ENCODE measurements at regions not wholly inside any gene's neighbourhood (a gene's known extent, or its start where the extent isn't known, plus 50 kb on each side); places are given as distances from the start of the nearest gene placed in this dataset.

DNA sequence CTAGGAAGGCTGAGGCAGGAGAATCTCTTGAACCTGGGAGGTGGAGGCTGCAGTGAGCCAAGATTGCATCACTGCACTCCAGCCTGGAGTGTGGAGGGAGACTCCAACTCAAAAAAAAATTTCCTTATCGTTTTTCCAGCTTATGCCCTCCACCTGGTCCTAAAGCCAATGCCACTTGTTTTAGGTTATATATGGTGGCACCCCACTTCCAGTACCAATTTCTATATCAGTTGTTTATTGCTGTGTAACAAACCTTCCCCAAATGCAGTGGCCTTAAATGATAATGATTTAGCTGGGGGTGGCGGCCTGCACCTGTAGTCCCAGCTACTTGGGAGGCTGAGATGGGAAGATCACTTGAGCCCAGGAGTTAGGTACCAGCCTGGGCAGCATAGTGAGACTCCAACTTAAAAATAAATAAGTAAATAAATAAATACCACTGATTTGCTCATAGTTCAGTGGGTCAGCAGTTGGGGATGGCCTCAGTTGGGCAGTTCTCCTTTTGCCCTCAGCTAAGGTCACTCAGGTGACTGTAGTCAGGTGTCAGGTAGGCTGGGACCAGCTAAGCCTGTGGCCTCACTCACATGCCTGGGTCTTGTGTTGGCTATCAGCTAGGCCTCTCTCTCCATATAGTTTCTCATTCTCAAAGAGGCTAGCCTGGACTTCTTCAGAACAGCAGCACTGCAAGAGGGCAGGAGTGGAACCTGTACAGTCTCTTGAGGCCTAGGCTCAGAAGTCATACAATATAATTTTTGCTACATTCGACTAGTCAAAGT, 113.7 kb upstream of the GATA6 start:
- H3K9me3 Mint-ChIP-seq = peaks cover 0 to 13% (median 0%) of the 10 kb centered on the region in 11 donors
- DNase-seq (no peak), ATAC-seq (no peak)
- Histone ChIP-seq H3K9me3 (ENCODE audit: control insufficient read depth in 2 of 3, low read length in 3 of 3) (no peaks in the 10 kb centered on the region), H3K36me3 (ENCODE audit: control insufficient read depth in 2 of 3, insufficient read depth in 3 of 3, low read length in 3 of 3) (no peaks in the 10 kb centered on the region), H3K4me1 (ENCODE audit: control insufficient read depth in 2 of 2, insufficient read depth in 2 of 2, low read length in 2 of 2) (no peaks in the 10 kb centered on the region), H3K27ac (ENCODE audit: low read depth, low read length) (no peak overlapping the region), H3K4me3 (ENCODE audit: low read length) (no peak overlapping the region), H3K27me3 (ENCODE audit: control insufficient read depth in 2 of 2, insufficient read depth in 2 of 2, low read length in 2 of 2) (no peaks in the 10 kb centered on the region)
- no peaks in the 10 kb centered on the region for H3K36me3 Mint-ChIP-seq
- ChIA-PET CTCF (no interaction called here), POLR2A (no interaction called here)
- no peak overlapping the region for H3K27ac Mint-ChIP-seq
- H3K4me3 Mint-ChIP-seq = no peak overlapping the region
- no peaks in the 10 kb centered on the region for H3K4me1 Mint-ChIP-seq
- intact Hi-C loops (cut with micrococcal nuclease) = no loop called here
- peaks cover 0 to 3% (median 0%) of the 10 kb centered on the region in 5 donors for H3K27me3 Mint-ChIP-seq

DNA sequence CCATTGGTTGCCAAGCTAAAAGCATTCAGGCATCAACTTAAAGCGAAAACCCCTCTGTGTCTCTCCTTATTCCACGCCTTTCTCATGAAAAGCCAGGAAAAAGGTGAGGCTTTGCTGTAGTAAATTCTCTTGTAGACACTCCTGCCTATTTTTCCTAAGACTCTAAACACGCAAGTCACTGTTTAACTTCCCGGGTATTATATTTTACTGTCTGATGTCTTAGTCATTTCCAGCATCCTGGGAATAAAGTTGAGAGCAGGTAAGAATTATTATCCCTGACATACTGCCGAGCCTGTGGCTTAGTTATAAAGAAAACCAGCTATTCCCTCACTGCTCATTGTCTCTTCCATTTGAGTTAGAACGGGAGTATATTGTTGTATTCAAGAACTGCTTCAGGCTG, 112.4 kb upstream of the GATA6 start:
- CTCF ChIA-PET = no interaction called here
- no peaks in the 10 kb centered on the region for H3K9me3 ChIP-seq (ENCODE audit: control insufficient read depth in 2 of 3, low read length in 3 of 3)
- H3K4me1 ChIP-seq (ENCODE audit: control insufficient read depth in 2 of 2, insufficient read depth in 2 of 2, low read length in 2 of 2) = no peaks in the 10 kb centered on the region
- no peak overlapping the region for H3K4me3 ChIP-seq (ENCODE audit: low read length)
- Mint-ChIP-seq H3K27ac (no peak overlapping the region), H3K9me3 (peaks cover 0 to 13% (median 0%) of the 10 kb centered on the region in 11 donors), H3K27me3 (peaks cover 0 to 3% (median 0%) of the 10 kb centered on the region in 5 donors), H3K4me1 (no peaks in the 10 kb centered on the region), H3K36me3 (no peaks in the 10 kb centered on the region), H3K4me3 (no peak overlapping the region)
- no peaks in the 10 kb centered on the region for H3K27me3 ChIP-seq (ENCODE audit: control insufficient read depth in 2 of 2, insufficient read depth in 2 of 2, low read length in 2 of 2)
- H3K27ac ChIP-seq (ENCODE audit: low read depth, low read length) = no peak overlapping the region
- no peaks in the 10 kb centered on the region for H3K36me3 ChIP-seq (ENCODE audit: control insufficient read depth in 2 of 3, insufficient read depth in 3 of 3, low read length in 3 of 3)
- ATAC-seq (no peak), DNase-seq (no peak)
- POLR2A ChIA-PET = no interaction called here
- intact Hi-C loops (cut with micrococcal nuclease) = no loop called here

DNA sequence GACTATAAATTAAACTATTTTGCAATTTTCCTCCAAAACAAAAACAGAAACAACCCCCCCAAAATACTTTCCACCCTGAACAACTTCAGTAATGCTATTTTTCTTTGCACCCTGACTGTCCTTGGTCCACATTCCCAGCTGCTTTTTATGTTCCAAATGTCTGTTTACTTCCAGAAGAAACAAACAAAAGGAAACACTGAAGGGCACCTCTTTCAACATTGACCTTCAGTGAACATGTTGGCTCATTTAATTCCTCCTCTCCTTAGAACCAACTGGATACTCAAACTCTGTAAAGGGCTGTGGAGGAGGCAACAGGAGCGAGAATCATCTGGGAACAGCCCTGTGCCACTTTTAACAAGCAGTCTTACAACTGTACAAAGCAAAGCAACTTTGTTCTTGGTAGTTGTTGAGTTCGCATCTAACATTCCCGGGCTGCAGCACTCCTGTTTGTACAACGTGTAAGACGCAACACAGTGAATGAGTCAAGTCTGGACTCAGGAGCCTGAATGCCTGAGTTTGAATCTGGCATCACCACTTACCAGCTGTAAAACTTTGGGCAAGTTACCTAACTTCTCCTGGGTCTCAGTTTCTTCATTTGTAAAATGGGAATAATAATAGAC, 111.4 kb upstream of the GATA6 start:
- Histone ChIP-seq H3K4me3 (ENCODE audit: low read length) (no peak overlapping the region), H3K27me3 (ENCODE audit: control insufficient read depth in 2 of 2, insufficient read depth in 2 of 2, low read length in 2 of 2) (no peaks in the 10 kb centered on the region), H3K4me1 (ENCODE audit: control insufficient read depth in 2 of 2, insufficient read depth in 2 of 2, low read length in 2 of 2) (no peaks in the 10 kb centered on the region), H3K9me3 (ENCODE audit: control insufficient read depth in 2 of 3, low read length in 3 of 3) (no peaks in the 10 kb centered on the region), H3K27ac (ENCODE audit: low read depth, low read length) (no peak overlapping the region), H3K36me3 (ENCODE audit: control insufficient read depth in 2 of 3, insufficient read depth in 3 of 3, low read length in 3 of 3) (no peaks in the 10 kb centered on the region)
- DNase-seq (no peak), ATAC-seq (no peak)
- ChIA-PET CTCF (no interaction called here), POLR2A (no interaction called here)
- H3K36me3 Mint-ChIP-seq = no peaks in the 10 kb centered on the region
- intact Hi-C loops (cut with micrococcal nuclease) = no loop called here
- peaks cover 0 to 9% (median 5%) of the 10 kb centered on the region in 5 donors for H3K27me3 Mint-ChIP-seq
- no peak overlapping the region for H3K27ac Mint-ChIP-seq
- no peak overlapping the region for H3K4me3 Mint-ChIP-seq
- H3K9me3 Mint-ChIP-seq = peaks cover 0 to 9% (median 0%) of the 10 kb centered on the region in 11 donors
- H3K4me1 Mint-ChIP-seq = no peaks in the 10 kb centered on the region

DNA sequence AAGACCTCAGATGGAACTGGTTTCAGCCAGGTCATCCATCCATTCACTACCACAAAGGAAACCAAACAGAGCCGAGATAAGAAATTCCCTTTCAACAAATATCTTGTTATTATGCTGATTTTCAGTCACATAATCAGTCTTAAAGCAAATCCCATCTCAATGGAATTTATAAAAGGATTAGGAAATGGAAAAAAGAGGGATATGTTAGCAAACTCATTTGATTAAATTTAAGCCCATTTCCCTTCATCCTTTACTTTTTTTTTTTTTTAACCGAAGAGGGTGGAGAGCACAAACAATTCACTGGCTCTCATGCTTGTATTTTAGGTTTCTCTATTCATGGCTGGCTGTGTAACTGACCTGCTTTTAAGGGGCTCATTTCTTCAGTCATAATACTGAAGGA, 109.0 kb upstream of the GATA6 start:
- Mint-ChIP-seq H3K4me1 (no peaks in the 10 kb centered on the region), H3K4me3 (no peak overlapping the region), H3K27me3 (peaks cover 0 to 13% (median 7%) of the 10 kb centered on the region in 5 donors), H3K9me3 (peaks cover 0 to 2% (median 0%) of the 10 kb centered on the region in 11 donors), H3K36me3 (no peaks in the 10 kb centered on the region), H3K27ac (no peak overlapping the region)
- Histone ChIP-seq H3K36me3 (ENCODE audit: control insufficient read depth in 2 of 3, insufficient read depth in 3 of 3, low read length in 3 of 3) (no peaks in the 10 kb centered on the region), H3K4me1 (ENCODE audit: control insufficient read depth in 2 of 2, insufficient read depth in 2 of 2, low read length in 2 of 2) (no peaks in the 10 kb centered on the region), H3K9me3 (ENCODE audit: control insufficient read depth in 2 of 3, low read length in 3 of 3) (no peaks in the 10 kb centered on the region), H3K4me3 (ENCODE audit: low read length) (no peak overlapping the region), H3K27ac (ENCODE audit: low read depth, low read length) (no peak overlapping the region), H3K27me3 (ENCODE audit: control insufficient read depth in 2 of 2, insufficient read depth in 2 of 2, low read length in 2 of 2) (no peaks in the 10 kb centered on the region)
- no peak for DNase-seq
- ATAC-seq = no peak
- intact Hi-C loops (cut with micrococcal nuclease) = no loop called here
- ChIA-PET POLR2A (no interaction called here), CTCF (no interaction called here)

DNA sequence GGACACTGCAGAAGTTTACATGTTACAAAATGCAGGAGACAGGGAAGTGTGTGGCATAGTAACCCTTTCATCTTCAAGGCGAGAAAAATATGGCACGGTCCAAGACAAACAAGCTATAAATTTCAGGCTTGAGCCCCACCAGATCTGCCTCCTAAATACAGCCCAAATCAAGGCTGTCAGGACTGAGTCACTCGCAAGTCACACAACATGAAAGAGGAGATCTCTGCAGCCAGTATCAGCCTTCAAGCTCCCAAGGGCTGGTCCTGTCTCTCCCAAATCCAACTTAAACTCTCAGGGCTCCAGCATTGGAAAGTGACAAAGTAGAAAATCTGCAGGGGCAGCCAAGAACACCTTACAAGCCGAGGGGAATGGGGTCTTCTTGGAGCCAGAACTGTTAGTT, 106.3 kb upstream of the GATA6 start:
- H3K4me3 ChIP-seq (ENCODE audit: low read length) = no peak overlapping the region
- CTCF ChIA-PET = no interaction called here
- no peaks in the 10 kb centered on the region for H3K27me3 ChIP-seq (ENCODE audit: control insufficient read depth in 2 of 2, insufficient read depth in 2 of 2, low read length in 2 of 2)
- no peaks in the 10 kb centered on the region for H3K36me3 Mint-ChIP-seq
- intact Hi-C loops (cut with micrococcal nuclease) = no loop called here
- no peaks in the 10 kb centered on the region for H3K9me3 ChIP-seq (ENCODE audit: control insufficient read depth in 2 of 3, low read length in 3 of 3)
- H3K27ac ChIP-seq (ENCODE audit: low read depth, low read length) = no peak overlapping the region
- peaks cover 0 to 2% (median 0%) of the 10 kb centered on the region in 7 donors for H3K4me1 Mint-ChIP-seq
- H3K27ac Mint-ChIP-seq = no peak overlapping the region
- no peak overlapping the region for H3K4me3 Mint-ChIP-seq
- H3K4me1 ChIP-seq (ENCODE audit: control insufficient read depth in 2 of 2, insufficient read depth in 2 of 2, low read length in 2 of 2) = no peaks in the 10 kb centered on the region
- peaks cover 0 to 13% (median 9%) of the 10 kb centered on the region in 5 donors for H3K27me3 Mint-ChIP-seq
- POLR2A ChIA-PET = no interaction called here
- no peaks in the 10 kb centered on the region for H3K36me3 ChIP-seq (ENCODE audit: control insufficient read depth in 2 of 3, insufficient read depth in 3 of 3, low read length in 3 of 3)
- DNase-seq (no peak), ATAC-seq (no peak)
- peaks cover 0 to 5% (median 0%) of the 10 kb centered on the region in 11 donors for H3K9me3 Mint-ChIP-seq

DNA sequence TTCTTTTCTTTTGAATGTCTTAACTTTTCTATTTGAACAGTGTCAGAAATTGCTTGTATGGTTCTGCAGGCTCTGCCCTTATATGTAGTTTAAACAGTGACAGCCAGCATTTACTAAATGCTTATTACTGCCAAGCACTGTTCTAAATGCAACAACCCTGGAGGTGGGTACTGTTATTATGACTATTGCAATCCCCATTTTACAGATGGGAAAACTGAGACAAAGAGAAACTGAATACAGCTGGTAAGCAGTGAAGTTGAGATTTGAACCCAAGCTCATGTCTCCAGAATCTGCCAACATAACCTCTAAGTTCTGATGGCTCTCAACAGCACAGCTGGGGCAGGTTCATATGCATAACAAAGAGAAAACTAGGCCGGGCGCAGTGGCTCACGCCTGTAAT, 105.7 kb upstream of the GATA6 start:
- peaks cover 0 to 13% (median 10%) of the 10 kb centered on the region in 5 donors for H3K27me3 Mint-ChIP-seq
- intact Hi-C loops (cut with micrococcal nuclease) = no loop called here
- H3K27ac ChIP-seq (ENCODE audit: low read depth, low read length) = no peak overlapping the region
- ATAC-seq (no peak), DNase-seq (no peak)
- no peaks in the 10 kb centered on the region for H3K9me3 ChIP-seq (ENCODE audit: control insufficient read depth in 2 of 3, low read length in 3 of 3)
- peaks cover 0 to 5% (median 0%) of the 10 kb centered on the region in 11 donors for H3K9me3 Mint-ChIP-seq
- ChIA-PET CTCF (no interaction called here), POLR2A (no interaction called here)
- H3K27me3 ChIP-seq (ENCODE audit: control insufficient read depth in 2 of 2, insufficient read depth in 2 of 2, low read length in 2 of 2) = no peaks in the 10 kb centered on the region
- H3K4me3 ChIP-seq (ENCODE audit: low read length) = no peak overlapping the region
- no peaks in the 10 kb centered on the region for H3K36me3 ChIP-seq (ENCODE audit: control insufficient read depth in 2 of 3, insufficient read depth in 3 of 3, low read length in 3 of 3)
- H3K4me3 Mint-ChIP-seq = no peak overlapping the region
- no peak overlapping the region for H3K27ac Mint-ChIP-seq
- H3K4me1 ChIP-seq (ENCODE audit: control insufficient read depth in 2 of 2, insufficient read depth in 2 of 2, low read length in 2 of 2) = no peaks in the 10 kb centered on the region
- H3K4me1 Mint-ChIP-seq = peaks cover 0 to 2% (median 0%) of the 10 kb centered on the region in 7 donors
- no peaks in the 10 kb centered on the region for H3K36me3 Mint-ChIP-seq

DNA sequence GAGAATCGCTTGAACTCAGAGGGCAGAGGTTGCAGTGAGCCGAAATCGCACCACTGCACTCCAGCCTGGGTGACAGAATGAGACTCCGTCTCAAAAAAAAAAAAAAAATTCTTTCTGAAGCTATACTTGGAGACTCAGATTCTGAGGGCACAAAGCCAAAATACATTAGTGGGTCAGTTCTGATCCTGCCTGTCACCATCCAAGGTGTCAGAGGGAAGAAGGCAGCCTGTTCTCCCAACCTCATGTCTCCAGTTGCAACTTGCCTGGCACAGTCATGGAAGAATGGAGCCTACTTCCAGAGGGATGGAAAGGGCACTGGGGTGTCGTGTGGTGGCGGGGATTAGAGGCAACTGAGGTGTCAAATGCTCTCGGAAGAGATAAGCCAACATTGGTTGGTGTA, 104.8 kb upstream of the GATA6 start:
- POLR2A ChIA-PET = no interaction called here
- H3K4me3 Mint-ChIP-seq = no peak overlapping the region
- Histone ChIP-seq H3K27ac (ENCODE audit: low read depth, low read length) (no peak overlapping the region), H3K4me3 (ENCODE audit: low read length) (no peak overlapping the region), H3K27me3 (ENCODE audit: control insufficient read depth in 2 of 2, insufficient read depth in 2 of 2, low read length in 2 of 2) (no peaks in the 10 kb centered on the region), H3K9me3 (ENCODE audit: control insufficient read depth in 2 of 3, low read length in 3 of 3) (no peaks in the 10 kb centered on the region), H3K4me1 (ENCODE audit: control insufficient read depth in 2 of 2, insufficient read depth in 2 of 2, low read length in 2 of 2) (no peaks in the 10 kb centered on the region), H3K36me3 (ENCODE audit: control insufficient read depth in 2 of 3, insufficient read depth in 3 of 3, low read length in 3 of 3) (no peaks in the 10 kb centered on the region)
- no peaks in the 10 kb centered on the region for H3K36me3 Mint-ChIP-seq
- no peak for ATAC-seq
- H3K27me3 Mint-ChIP-seq = peaks cover 0 to 13% (median 11%) of the 10 kb centered on the region in 5 donors
- H3K27ac Mint-ChIP-seq = no peak overlapping the region
- no peak for DNase-seq
- H3K9me3 Mint-ChIP-seq = peaks cover 0 to 5% (median 0%) of the 10 kb centered on the region in 11 donors
- CTCF ChIA-PET = no interaction called here
- intact Hi-C loops (cut with micrococcal nuclease) = no loop called here
- peaks cover 0 to 2% (median 0%) of the 10 kb centered on the region in 7 donors for H3K4me1 Mint-ChIP-seq

All from naive thymus-derived CD4-positive, alpha-beta T cell (primary cell).